ENCODE measurements at regions not wholly inside any gene's neighbourhood (a gene's known extent, or its start where the extent isn't known, plus 50 kb on each side); places are given as distances from the start of the nearest gene placed in this dataset.

GRCh38 chr15:52943746-52944145 is 153.6 kb upstream of the ONECUT1 start:
- TF ChIP-seq CTCF (IDR thresholded peaks at IDR 0.05) = no peak
- TF ChIP-seq E2F6 (IDR thresholded peaks at IDR 0.05; ENCODE audit: borderline replicate concordance, low read depth) = no peak
- no peak for TF ChIP-seq BHLHE40 (IDR thresholded peaks at IDR 0.05; ENCODE audit: low read depth, low read length)
- no peak for TF ChIP-seq POLR2A (IDR thresholded peaks at IDR 0.05; ENCODE audit: low read length)
